Endodermal cell (in vitro differentiated cells): ENCODE measurements at regions not wholly inside any gene's neighbourhood (a gene's known extent, or its start where the extent isn't known, plus 50 kb on each side); places are given as distances from the start of the nearest gene placed in this dataset.

Experiments used
- DNase-seq: peaks from one replicate; pipeline ENCODE4 v3.0.0-alpha.2; 2017
- H3K27ac ChIP-seq: 2 replicates; pipeline ENCODE4 v1.5.1; 2013; ENCODE audit warnings: mild to moderate bottlenecking, low read depth, low read length, moderate library complexity
- H3K27me3 ChIP-seq: 2 replicates; pipeline ENCODE4 v1.6.1; 2013; ENCODE audit warnings: mild to moderate bottlenecking, low read length, moderate library complexity; ENCODE audit not compliant: insufficient read depth, control insufficient read depth, poor library complexity, severe bottlenecking
- H3K36me3 ChIP-seq: 2 replicates; pipeline ENCODE4 v1.7.0; 2013; ENCODE audit warnings: mild to moderate bottlenecking, low read length, moderate library complexity; ENCODE audit not compliant: control insufficient read depth, insufficient read depth
- H3K4me1 ChIP-seq: one replicate; pipeline ENCODE4 v1.7.0; 2013; ENCODE audit warnings: low read length; ENCODE audit not compliant: control insufficient read depth, insufficient read depth
- H3K4me3 ChIP-seq: 2 replicates; pipeline ENCODE4 v1.5.1; 2013; ENCODE audit warnings: mild to moderate bottlenecking, low read length, moderate library complexity
- H3K9ac ChIP-seq: 2 replicates; pipeline ENCODE4 v1.6.1; 2013; ENCODE audit warnings: mild to moderate bottlenecking, low read length, moderate library complexity; ENCODE audit not compliant: poor library complexity, severe bottlenecking; ENCODE audit errors: extremely low read depth
- H3K9me3 ChIP-seq: 2 replicates; pipeline ENCODE4 v1.6.1; 2013; ENCODE audit warnings: mild to moderate bottlenecking, low read length, moderate library complexity; ENCODE audit not compliant: control insufficient read depth
- H3K27ac Mint-ChIP-seq: 2 replicates; pipeline ENCODE4 v1.8.0; 2020; ENCODE audit warnings: mixed read lengths
- H3K27me3 Mint-ChIP-seq: 2 replicates; pipeline ENCODE4 v1.8.0; 2021; ENCODE audit warnings: mild to moderate bottlenecking, mixed read lengths; ENCODE audit not compliant: insufficient read depth
- H3K36me3 Mint-ChIP-seq: 2 replicates; pipeline ENCODE4 v1.8.0; 2020; ENCODE audit warnings: low read depth, mixed read lengths
- H3K4me1 Mint-ChIP-seq: 2 replicates; pipeline ENCODE4 v1.8.0; 2020; ENCODE audit warnings: mixed read lengths
- H3K4me3 Mint-ChIP-seq: 2 replicates; pipeline ENCODE4 v1.8.0; 2020; ENCODE audit warnings: mild to moderate bottlenecking, moderate library complexity, mixed read lengths
- H3K9me3 Mint-ChIP-seq: 2 replicates; pipeline ENCODE4 v1.8.0; 2020; ENCODE audit warnings: mild to moderate bottlenecking, mixed read lengths
- WGBS, 2 experiments: methylation state at CpG; one replicate each; pipeline versions ENCODE4 v1.1.5 to v1.1.7; 2013; ENCODE audit warnings: missing lambda C conversion rate in 2 of 2, mixed read lengths in 1 of 2; ENCODE audit not compliant: insufficient coverage in 1 of 2, insufficient read length in 1 of 2; 5-methylcytosine and 5-hydroxymethylcytosine counted together
- TF ChIP-seq, protein P1 (sequence below): fragments of 200-600 bp; sonication (generic); conservative IDR thresholded peaks from 2 replicates; pipeline ENCODE4 v1.5.0; 2021; ENCODE audit warnings: antibody characterized with exemption, mild to moderate bottlenecking

DNA sequence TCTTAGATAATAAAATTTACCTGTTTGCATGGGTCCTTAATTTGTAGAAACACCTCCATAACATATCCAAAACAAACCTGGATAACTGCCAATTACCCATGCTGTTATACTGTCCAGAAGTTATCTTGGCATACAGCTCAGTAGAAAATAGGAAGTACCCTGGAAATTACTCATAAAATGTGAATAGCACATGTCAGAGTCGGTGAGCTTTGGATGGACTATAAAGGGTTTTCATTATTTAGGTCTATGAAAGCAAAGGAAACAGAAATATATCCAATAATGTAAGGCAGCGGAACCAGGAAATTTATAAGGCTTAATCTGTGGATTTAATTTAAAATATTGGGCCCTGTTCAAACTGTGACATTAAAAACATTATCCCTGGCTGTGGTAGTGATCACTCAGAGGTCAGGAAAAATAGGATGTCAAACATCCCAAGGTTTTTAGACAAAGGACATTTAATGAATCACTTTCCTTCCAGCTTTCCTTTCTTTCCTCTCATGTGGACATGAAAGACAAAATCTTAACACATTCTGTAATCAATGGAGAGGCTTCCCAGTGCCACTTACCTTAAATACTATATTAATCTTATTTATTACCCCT is 459.0 kb upstream of the DPH6 start:
- Histone ChIP-seq H3K36me3 (no peaks in the 10 kb centered on the region), H3K27ac (no peak overlapping the region), H3K27me3 (no peaks in the 10 kb centered on the region), H3K9ac (no peak overlapping the region), H3K4me3 (no peak overlapping the region), H3K9me3 (peaks cover 4% of the 10 kb centered on the region), H3K4me1 (no peaks in the 10 kb centered on the region)
- H3K4me3 Mint-ChIP-seq, result no peak overlapping the region
- TF ChIP-seq, protein P1, sequence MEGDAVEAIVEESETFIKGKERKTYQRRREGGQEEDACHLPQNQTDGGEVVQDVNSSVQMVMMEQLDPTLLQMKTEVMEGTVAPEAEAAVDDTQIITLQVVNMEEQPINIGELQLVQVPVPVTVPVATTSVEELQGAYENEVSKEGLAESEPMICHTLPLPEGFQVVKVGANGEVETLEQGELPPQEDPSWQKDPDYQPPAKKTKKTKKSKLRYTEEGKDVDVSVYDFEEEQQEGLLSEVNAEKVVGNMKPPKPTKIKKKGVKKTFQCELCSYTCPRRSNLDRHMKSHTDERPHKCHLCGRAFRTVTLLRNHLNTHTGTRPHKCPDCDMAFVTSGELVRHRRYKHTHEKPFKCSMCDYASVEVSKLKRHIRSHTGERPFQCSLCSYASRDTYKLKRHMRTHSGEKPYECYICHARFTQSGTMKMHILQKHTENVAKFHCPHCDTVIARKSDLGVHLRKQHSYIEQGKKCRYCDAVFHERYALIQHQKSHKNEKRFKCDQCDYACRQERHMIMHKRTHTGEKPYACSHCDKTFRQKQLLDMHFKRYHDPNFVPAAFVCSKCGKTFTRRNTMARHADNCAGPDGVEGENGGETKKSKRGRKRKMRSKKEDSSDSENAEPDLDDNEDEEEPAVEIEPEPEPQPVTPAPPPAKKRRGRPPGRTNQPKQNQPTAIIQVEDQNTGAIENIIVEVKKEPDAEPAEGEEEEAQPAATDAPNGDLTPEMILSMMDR, result no peak
- WGBS, 2 experiments, result 88 to 97% methylated on average over 1 to 2 of the region's 2 CpGs
- no peak for DNase-seq
- peaks cover 8% of the 10 kb centered on the region for H3K9me3 Mint-ChIP-seq
- peaks cover 14% of the 10 kb centered on the region for H3K27me3 Mint-ChIP-seq
- H3K27ac Mint-ChIP-seq, result no peak overlapping the region
- peaks cover 5% of the 10 kb centered on the region for H3K4me1 Mint-ChIP-seq
- H3K36me3 Mint-ChIP-seq, result no peaks in the 10 kb centered on the region

DNA sequence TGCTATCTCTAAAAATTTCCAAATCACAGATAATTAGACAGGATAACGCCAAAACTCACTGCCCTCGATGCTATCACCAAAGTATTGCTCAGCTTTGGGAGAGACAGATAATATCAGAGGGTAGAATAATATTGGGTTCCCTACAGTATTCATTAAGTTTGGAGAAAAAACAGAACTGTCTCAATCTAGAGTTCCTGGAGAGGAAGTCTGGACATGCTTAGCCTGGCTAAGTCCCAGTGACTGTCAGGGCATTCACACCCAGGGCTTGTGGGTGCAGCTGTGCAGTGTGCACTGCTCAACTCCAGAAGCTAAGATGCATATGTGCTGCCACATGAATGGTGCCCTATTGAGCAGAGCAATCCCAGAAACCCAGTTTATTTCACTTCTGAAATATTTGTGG is 459.6 kb upstream of the DPH6 start:
- H3K4me3 ChIP-seq, result no peak overlapping the region
- H3K4me1 ChIP-seq, result no peaks in the 10 kb centered on the region
- H3K9me3 ChIP-seq, result peaks cover 4% of the 10 kb centered on the region
- H3K27ac Mint-ChIP-seq, result no peak overlapping the region
- no peak overlapping the region for H3K4me3 Mint-ChIP-seq
- no peaks in the 10 kb centered on the region for H3K36me3 ChIP-seq
- DNase-seq, result no peak
- no peak overlapping the region for H3K9ac ChIP-seq
- H3K36me3 Mint-ChIP-seq, result no peaks in the 10 kb centered on the region
- H3K9me3 Mint-ChIP-seq, result peaks cover 8% of the 10 kb centered on the region
- H3K27me3 ChIP-seq, result no peaks in the 10 kb centered on the region
- peaks cover 14% of the 10 kb centered on the region for H3K27me3 Mint-ChIP-seq
- TF ChIP-seq, protein P1, result no peak
- no peak overlapping the region for H3K27ac ChIP-seq
- WGBS, 2 experiments, result 97 to 100% methylated on average over 2 of the region's 2 CpGs
- peaks cover 4% of the 10 kb centered on the region for H3K4me1 Mint-ChIP-seq

DNA sequence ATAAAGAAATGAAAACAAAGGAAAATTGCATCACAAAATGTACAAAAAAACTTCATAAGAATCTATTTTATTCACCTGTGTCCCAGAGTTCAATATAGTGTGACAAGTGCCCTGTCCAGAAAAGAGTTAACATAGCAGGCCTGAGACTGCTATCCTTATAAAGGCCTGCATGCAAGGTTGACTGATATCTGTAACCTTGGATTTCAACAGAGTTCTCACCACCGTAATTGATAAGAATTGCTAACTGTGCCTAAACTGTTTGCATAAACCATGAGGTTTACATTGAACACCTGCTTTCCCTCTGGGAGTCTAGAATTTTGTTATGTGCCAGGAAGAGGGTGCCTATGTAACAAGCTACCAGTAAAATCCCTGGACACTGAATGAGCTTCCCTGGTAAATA is 461.7 kb upstream of the DPH6 start:
- Histone ChIP-seq H3K9ac (no peak overlapping the region), H3K9me3 (peaks cover 4% of the 10 kb centered on the region), H3K4me3 (no peak overlapping the region), H3K27ac (no peak overlapping the region), H3K36me3 (no peaks in the 10 kb centered on the region), H3K27me3 (no peaks in the 10 kb centered on the region), H3K4me1 (no peaks in the 10 kb centered on the region)
- TF ChIP-seq, protein P1, result no peak
- no peak for DNase-seq
- no peak overlapping the region for H3K27ac Mint-ChIP-seq
- peaks cover 8% of the 10 kb centered on the region for H3K9me3 Mint-ChIP-seq
- H3K36me3 Mint-ChIP-seq, result no peaks in the 10 kb centered on the region
- peaks cover 13% of the 10 kb centered on the region for H3K27me3 Mint-ChIP-seq
- peaks cover under 1% of the 10 kb centered on the region for H3K4me1 Mint-ChIP-seq
- H3K4me3 Mint-ChIP-seq, result no peak overlapping the region
- 88 to 93% methylated on average over 1 of the region's 1 CpG for WGBS, 2 experiments
